Femur (tissue), 1 donor: ENCODE measurements at regions not wholly inside any gene's neighbourhood (a gene's known extent, or its start where the extent isn't known, plus 50 kb on each side); places are given as distances from the start of the nearest gene placed in this dataset.
"Not testable (repeated sequence)": the region's sequence is repeated elsewhere in the genome, so short reads cannot be mapped to it uniquely, and the experiment has no call there.

ENCODE experiments used
- DNase-seq: peaks from one replicate; pipeline ENCODE4 v3.0.0-alpha.2; 2017

DNA sequence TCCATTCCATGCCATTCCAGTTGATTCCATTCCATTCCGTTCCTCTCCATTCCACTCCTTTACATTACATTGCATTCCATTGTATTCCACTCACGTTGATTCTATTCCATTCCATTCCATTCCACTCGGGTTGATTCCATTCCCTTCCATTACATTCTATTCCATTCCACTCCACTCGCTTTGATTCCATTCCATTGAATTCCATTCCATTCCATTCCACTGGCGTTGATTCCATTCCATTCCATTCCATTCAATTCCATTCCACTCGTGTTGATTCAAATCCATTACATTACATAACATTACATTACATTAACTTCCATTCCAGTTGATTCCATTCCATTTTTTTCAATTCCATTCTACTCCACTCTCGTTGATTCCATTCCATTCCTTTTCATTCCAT is 1142.8 kb downstream of the RPIA start:
- no peak for DNase-seq

DNA sequence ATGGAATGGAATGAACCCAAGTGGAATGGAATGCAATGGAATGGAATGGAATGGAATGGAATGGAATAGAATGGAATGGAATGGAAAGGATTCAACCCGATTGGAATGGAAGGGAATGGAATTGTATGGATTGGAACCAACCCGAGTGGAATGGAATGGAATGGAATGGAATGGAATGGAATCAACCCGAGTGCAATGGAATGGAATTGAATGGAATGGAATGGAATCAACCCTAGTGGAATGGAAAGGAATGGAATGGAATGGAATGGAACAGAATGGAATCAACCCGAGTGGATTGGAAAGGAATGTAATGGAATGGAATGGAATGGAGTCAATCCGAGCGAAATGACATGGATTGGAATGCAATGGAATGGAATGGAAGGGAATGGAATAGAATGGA is 1144.9 kb downstream of the RPIA start:
- DNase-seq: not testable (repeated sequence)

DNA sequence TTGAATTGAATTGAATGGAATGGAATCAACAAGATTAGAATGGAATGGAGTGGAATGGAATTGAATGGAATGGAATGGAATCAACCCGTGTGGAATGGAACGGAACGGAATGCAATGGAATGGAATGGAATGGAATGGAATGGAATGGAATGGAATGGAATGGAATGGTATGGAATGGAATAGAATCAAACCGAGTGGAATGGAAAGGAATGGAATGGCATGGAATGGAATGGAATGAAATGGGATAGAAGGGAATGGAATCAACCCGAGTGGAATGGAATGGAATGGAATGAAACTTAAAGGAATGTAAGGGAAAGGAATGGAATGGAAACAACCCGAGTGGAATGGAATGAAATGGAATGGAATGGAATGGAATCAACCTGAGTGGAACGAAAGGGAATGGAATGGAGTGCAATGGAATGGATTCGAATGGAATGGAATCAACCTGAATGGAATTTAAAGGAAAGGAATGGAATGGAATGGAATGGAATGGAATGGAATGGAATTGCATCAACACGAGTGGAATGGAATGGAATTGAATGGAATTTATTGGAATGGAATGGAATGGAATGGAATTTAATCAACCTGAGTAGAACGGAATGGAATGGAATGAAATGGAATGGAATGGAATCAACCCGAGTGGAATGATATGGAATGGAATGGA is 1146.6 kb downstream of the RPIA start:
- DNase-seq: no peak

DNA sequence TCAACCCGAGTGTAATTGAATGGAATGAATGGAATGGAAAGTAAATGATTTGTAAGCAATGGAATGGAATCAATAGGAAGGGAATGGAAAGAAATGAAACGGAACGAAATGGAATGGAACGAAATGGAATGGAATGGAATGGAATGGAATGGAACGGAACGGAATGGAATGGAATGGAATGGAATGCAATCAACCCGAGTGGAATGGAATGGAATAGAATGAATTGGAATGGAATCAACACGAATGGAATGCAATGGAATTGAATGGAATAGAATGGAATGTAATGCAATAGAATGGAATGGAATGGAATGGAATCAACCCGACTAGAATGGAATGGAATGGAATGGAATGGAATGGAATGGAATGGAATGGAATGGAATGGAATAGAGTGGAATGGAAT is 1148.7 kb downstream of the RPIA start:
- DNase-seq: not testable (repeated sequence)

DNA sequence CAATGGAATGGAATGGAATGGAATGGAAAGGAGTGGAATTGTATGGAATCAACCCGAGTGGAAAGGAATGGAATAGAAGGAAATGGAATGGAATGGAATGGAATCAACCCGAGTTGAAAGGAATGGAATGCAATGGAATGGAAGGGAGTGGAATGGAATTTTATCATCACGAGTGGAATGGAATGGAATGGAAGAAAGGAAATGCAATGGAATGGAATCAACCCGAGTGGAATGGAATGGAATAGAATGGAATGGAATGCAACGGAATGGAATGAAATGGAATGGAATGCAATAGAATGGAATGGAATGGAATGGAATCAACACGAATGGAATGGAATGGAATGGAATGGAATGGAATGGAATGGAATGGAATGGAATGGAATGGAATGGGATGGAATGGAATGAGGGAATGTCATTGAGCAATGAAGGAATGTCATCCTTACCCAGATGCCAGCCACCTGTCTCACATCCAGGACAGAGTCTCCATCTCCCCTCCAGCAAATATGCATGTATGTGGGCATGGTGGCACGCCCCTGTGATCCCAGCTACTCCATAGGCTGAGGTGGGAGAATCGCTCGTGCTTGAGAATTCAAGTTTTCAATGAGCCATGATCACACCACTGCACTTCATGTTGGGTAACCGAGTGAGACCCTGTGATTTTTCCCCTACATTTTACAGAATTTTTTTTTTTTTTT is 1149.5 kb downstream of the RPIA start:
- not testable (repeated sequence) for DNase-seq

DNA sequence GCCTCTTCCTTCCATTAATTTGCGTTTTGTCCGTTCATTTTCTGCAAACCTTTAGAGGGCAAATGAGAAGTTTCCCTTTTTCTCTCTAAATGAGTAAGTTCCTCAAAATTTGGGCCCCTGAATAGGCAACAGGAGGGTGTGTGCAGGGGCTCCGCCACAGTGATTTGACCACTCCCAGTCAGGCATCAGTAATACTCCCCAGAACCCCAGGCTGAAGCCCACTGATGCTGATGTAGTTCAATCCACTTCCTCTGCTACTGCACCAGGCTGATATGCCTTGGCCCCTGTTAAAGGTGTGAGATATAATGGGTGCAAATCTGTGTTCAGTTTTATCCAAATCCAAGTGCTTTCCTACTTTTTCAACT is 1150.0 kb downstream of the RPIA start:
- no peak for DNase-seq

DNA sequence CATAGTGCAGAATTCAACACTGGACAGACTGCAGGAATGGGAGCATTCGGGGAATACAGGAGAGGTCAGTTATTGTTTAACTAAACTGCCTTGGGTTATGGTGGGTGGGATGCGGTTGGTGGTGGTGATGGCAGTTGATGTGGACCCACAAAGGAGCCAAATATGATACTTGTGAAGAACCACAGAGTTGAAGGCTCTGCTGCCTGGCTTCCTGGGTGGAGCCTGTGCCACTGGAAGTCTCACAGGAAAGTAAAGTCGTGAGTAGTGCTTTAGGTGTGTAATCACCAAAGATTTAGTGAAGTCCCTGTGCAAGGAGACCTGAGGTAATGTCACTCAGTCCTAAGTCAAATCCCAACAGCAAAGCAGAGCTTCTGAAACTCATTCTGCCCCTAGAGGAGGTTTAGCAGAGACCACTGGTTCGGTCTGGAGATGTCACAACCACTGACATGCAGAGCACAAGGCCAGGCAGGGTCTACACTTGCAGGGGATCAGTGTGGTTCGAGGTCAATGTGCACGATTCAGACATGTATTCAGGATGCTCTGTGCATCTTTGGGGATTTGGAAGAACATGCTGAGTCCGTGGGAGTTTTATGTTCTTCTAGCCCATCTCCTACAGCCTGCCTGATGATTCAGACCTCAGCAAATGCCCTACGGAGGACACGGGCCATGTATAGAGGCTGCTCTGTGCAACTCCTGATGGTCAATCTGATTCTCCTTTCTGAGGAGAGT is 1150.9 kb downstream of the RPIA start:
- no peak for DNase-seq

DNA sequence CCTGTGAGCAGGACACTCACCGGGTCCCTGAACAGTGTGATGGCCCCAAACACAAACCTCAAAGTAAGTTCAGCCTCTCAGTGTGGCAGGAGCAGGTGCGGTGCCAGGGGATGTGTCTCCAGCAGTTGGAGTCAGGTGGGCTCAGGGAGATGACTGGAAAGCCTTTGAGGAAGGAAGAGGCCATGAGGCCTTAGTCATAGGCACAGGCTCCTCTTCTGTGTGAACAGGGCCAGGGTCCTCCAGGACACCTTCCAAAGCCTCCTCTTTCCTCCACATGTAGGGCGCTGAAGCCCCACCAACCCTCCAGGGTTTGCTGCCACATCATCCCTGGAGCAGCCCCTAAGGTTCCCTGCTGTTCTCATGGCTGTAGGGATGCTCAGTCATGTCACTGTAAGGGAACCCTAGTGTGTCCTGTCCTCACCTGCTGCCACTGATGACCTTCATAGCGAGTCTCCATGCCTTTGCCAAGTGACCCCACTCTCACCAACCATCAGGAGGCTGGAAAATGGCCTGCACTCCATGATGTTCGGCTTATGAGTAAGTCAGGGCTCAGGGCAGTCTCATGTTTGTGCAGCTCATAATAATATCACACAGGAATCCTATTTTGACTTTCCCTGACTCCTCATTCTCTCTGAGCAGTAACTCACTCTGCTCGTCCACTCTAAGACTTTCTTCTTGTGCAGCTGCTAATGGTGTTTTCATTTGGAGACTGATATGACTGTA is 1152.9 kb downstream of the RPIA start:
- no peak for DNase-seq

DNA sequence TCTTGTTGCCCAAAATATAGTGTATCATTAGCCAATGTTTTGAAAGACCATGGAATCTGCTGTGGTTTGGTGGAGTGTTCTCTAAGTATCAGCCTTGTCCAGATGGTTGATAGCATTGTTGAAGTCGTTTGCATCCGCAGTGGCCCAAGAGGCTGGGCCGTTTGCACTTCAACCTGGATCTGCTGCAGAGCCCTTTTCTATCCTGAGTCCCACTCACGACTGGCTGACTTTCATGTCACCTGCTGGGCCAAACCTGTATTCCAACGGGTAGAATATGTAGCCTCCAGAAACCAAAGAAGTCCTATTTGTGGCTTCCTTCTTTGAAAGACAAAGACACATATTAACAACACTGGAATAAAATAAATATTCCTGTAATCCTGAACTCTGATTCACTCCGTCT is 1154.1 kb downstream of the RPIA start:
- no peak for DNase-seq

DNA sequence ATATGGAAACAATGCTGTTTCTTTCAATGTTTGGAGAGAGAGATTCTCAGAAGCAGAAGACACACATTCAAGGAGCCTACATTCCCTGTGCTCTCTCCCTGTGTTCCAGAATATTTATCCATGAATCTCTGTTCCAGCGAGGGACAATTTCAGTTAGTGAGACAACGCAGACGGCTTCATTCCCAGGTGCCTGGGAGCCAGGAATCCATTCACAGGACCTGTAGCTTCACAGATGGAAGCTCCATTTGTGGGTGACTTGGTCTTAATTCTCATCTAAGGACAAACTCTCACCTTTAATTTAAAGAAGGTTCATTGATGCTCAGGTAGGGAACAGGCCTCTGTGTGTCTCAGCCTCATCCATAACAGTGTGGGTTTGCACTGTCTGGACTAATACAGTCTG is 1156.6 kb downstream of the RPIA start:
- DNase-seq: no peak

DNA sequence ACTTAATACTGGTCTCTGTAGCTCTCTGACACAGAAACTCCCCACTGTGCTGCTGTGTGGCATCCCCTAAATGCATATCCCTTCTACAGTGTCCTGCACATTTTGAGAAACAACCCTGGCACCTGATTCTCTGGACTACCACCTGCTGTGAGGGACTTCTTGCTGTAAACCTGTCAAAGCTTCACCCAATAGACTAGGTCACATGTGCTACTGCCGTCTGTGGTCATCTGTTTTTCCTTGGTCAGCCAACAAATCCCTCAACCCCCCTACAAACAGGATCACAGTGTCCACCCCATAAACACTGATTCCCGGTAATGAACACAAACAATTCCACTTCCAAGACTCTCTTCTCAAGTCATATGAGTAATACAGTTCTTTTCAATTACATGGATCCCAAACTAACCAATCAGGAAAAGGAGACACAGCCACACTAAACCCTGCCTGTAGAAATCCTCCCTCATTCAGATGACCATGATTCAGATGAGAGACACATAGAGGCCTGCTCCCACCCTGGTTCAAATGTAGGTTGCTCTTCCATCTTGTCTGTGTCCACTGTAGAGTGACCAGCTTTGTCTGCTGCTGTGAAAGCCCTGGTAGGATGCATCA is 1157.4 kb downstream of the RPIA start:
- no peak for DNase-seq

DNA sequence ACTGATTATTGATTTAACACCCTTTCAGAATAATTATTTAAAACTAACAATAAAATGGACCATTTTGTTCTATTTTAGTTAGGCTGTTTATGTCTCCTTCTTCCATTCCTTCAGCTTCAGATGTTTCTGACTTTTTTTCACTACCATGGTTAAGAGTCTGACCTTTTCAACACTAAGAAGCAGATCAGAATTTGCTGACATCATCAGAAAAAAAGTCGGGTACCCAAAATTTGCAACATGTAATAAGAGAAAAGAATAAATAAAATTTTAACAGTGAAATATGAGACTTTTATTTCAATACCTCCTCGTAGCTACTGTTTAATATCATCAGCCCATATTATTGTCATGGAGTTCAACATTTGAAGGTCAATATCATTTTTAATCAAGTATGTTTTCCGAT is 1158.3 kb downstream of the RPIA start:
- no peak for DNase-seq

DNA sequence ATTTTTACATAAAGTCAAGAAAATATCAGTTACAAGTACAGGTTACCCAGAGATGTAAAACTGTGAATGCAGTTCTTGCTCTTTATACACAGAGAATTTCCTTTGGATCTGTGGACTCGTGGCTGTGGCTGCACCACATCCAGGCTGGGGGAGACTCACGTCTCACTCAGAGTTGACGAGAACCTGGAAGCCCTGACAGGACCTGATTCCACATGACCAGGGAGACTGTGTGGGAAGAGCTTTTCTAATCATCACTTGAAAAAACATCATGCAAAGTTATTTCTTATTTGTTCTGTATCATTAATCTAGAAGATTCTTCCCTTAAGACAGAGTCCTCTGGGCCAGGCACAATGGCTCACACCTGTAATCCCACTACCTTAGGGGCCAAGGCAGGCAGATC is 1159.0 kb downstream of the RPIA start:
- no peak for DNase-seq

DNA sequence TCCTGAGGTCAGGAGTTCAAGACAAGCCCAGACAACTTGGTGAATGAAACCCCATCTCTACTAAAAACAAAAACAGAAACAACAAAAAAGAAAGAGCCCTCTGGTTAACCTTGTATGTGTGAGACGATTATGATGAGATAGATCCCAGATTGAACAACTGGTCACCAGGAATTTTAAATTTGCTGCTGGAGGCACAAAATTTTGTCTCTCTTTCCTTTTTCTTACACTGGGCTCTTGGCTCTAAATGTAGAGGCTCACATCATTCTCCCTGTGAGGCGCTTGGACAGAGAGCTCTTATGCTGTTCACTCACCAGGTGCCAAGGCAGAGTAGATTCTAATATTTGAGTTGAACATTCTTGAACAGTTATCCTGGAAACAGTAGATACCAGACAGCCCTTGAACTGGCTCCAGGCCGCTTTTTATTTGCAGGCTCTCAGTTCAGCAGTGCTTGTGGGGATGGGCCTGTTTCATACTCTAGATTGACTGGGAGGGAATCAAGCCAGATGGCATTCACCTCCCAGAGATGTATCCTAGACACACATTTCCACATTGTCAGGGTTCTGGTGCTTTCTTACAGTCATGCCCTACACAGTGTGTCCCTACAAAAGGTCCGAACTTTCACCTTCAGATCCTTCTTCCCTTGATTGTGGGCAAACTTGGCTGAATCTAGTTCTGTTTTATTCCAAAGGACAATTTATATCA is 1159.6 kb downstream of the RPIA start:
- no peak for DNase-seq

DNA sequence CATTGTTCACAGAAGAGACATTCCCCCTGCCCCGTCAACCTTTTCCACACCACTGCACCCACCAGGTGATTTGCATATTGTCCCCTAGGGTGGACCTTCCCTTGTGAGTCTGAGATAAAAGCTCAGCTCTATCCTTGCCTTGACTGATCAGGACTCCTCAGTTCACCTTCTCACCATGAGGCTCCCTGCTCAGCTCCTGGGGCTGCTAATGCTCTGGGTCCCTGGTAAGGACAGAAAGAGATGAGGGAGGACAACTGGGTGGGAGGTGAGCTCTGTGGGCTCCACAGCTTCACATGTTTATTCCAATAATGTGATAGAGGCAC is 1160.1 kb downstream of the RPIA start:
- DNase-seq: no peak

DNA sequence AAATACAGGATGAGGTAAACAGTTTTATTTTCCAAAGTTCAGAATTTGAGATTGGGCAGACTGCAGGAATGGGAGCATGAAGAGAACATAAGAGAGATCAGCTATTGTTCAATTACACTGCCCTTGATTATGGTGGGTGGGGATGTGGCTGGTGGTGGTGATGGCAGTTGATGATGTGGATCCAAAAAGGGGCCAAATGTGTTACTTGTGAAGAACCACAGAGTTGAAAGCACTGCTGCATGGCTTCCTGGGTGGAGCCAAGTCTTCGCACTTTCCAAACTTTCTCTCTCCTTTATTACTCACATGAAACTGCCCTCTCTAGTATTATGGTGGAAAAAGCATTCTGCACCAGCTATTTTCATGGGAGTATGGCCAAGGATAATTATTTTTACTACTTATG is 1162.0 kb downstream of the RPIA start:
- DNase-seq: not testable (repeated sequence)

DNA sequence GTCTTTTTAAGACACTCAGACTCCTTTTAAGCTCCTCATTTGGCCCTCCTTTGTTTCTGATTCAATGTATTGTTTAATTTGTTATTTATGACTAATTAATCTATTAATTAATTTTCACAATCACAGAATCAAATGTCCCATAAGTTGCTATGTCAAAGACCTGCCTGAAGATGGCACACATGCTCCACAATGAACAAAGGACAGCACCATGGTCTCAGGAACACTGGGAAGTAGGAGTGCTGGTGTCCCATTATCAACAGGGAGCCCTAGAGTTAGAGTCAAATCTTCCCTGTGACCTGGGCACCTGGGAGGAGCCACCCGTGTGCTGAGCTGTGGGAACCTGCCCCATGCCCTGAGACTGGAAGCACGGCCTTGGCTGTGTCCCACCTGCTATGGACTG is 1164.3 kb downstream of the RPIA start:
- not testable (repeated sequence) for DNase-seq

DNA sequence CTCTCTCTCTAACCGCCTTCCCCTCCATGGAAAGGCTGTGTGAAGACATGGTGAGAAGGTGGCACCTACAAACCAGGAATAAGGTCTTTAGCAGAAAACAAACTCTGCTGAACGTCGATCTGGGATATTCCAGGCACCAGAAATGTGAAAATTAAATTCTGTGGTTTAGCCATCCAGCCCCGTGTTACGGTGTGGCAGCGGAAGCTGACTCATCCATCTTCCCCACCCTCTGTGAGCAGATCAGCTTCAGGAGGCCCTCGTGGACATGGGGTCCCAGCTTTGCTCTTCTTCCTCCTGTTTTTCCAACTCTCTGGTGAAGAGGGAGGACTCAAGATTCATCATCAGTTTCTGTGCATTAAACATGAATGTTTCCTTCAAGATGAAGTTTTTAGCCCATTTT is 1164.8 kb downstream of the RPIA start:
- not testable (repeated sequence) for DNase-seq

DNA sequence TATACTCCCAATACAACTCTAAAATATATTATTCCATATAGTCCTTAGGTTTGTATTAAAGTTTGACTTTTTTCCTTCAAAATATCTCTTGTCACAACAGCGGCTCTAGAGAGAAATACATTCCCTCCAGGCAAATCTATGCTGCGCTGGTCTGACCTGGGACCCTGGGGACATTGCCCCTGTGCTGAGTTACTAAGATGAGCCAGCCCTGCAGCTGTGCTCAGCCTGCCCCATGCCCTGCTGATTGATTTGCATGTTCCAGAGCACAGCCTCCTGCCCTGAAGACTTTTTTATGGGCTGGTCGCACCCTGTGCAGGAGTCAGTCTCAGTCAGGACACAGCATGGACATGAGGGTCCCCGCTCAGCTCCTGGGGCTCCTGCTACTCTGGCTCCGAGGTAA is 1170.7 kb downstream of the RPIA start:
- not testable (repeated sequence) for DNase-seq

DNA sequence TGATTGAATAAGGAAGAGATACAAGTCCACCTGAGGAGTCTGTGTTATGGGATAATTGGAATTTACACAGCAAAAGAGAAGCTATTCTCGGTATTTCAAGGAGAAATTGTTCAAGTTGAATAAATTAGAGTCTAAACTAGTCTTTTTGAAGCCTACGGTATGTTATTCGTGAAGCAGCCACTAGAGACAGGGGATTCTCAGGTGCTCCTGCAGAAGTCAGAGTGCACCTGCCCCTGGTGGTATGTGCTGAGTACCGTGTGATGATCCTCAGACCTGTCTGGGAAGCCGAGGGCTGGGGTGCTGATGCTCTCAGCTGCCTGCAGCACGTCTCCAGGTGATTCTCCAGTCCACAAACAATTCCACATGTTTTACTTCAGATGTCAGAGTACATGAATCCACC is 1171.7 kb downstream of the RPIA start:
- DNase-seq: not testable (repeated sequence)

DNA sequence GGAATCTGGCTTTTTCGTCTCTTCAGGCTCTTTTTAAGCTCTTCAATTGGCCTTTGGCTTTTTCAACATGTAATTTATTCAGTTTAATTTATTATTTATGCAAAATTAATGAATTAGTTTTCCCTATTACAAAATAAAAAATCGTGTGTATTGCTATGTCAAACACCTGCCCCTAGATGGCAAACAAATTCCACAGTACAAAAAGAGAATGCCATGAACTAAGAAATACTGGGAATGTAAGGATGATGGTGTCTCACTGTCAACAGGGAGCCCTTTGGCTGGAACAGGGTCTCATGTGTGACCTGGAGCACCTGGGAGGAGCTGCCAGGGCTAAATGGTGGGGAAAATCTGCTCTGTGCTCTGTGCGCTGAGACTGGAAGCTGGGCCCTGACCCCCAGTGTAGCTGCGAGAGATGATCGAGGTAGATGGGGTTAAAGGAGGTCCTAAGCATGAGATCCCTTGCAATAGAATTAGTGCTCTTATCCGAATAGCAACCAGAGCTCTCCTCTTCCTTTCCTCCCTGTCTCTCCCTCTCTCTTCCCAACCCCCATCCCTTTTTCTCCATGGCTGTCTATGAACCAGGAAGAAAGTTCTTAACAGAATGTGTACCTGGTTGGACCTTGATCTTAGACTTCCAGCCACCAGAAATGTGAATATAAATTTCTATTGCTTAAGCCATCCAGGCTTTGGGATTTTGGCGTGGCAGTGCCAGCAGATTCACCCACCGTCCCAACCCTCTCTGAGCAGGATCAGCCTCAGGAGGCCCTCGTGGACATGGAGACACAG is 1183.5 kb downstream of the RPIA start:
- not testable (repeated sequence) for DNase-seq

DNA sequence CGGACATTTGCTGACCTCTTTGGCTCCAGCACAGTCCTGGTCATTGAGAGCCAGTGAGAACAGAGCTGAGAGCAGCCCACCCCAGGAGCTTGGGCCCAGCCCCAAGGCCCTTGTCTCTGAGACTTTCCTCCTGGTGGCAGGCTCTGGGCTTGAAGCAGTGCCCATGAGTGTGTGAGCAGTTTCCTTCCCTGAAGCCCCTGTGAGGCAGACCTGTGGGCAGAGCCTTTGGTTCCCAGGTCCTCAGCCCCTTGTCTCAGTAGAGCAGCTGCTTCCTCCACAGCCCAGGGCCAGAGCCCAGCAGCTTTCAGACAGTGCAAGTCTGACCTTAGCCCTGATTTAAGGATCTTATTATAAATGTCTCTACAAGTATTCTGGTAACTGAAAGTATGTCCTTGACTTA is 1185.0 kb downstream of the RPIA start:
- DNase-seq: not testable (repeated sequence)
